Neural crest cell (in vitro differentiated cells): ENCODE measurements at regions not wholly inside any gene's neighbourhood (a gene's known extent, or its start where the extent isn't known, plus 50 kb on each side); places are given as distances from the start of the nearest gene placed in this dataset.

Experiments used
- DNase-seq: peaks from one replicate; pipeline ENCODE4 v3.0.0; 2021; ENCODE audit warnings: low read depth, mixed read lengths, low spot score
- H3K27ac Mint-ChIP-seq: one replicate; pipeline ENCODE4 v1.8.0; 2021; ENCODE audit warnings: mild to moderate bottlenecking, mixed read lengths; ENCODE audit not compliant: unreplicated experiment
- H3K27me3 Mint-ChIP-seq: 2 replicates; pipeline ENCODE4 v1.8.0; 2021; ENCODE audit warnings: low read depth, mild to moderate bottlenecking, mixed read lengths
- H3K36me3 Mint-ChIP-seq: 2 replicates; pipeline ENCODE4 v1.8.0; 2021; ENCODE audit warnings: low read depth, mild to moderate bottlenecking, mixed read lengths
- H3K4me1 Mint-ChIP-seq: 2 replicates; pipeline ENCODE4 v1.8.0; 2021; ENCODE audit warnings: mixed read lengths
- H3K4me3 Mint-ChIP-seq: one replicate; pipeline ENCODE4 v1.8.0; 2021; ENCODE audit warnings: mild to moderate bottlenecking, mixed read lengths
- H3K9me3 Mint-ChIP-seq: 2 replicates; pipeline ENCODE4 v1.8.0; 2021; ENCODE audit warnings: mixed read lengths
- TF ChIP-seq, protein P1 (sequence below): fragments of 200-600 bp; sonication (generic); conservative IDR thresholded peaks from 2 replicates; pipeline ENCODE4 v1.5.0; 2021; ENCODE audit warnings: antibody characterized with exemption, mild to moderate bottlenecking

DNA sequence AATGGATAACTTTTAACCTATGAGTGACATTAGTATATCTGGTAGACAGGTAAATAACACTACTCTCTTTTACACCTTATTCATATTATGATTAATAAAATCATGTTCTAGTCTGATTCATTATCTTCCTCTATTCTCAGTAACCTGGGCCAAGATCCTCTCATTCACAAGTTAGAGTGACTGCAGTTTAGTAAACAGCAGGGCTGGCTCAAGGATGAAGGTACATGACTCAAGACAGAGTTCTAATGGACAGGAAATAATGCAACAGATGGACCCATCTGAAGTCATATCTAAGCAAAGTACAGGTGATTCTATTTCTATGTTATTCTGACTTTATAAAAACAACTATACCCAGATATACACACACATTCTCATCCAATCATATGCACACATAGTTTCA, 582.5 kb upstream of the CDH18 start:
- no peaks in the 10 kb centered on the region for H3K36me3 Mint-ChIP-seq
- no peak overlapping the region for H3K27ac Mint-ChIP-seq
- no peak for DNase-seq
- TF ChIP-seq, protein P1, sequence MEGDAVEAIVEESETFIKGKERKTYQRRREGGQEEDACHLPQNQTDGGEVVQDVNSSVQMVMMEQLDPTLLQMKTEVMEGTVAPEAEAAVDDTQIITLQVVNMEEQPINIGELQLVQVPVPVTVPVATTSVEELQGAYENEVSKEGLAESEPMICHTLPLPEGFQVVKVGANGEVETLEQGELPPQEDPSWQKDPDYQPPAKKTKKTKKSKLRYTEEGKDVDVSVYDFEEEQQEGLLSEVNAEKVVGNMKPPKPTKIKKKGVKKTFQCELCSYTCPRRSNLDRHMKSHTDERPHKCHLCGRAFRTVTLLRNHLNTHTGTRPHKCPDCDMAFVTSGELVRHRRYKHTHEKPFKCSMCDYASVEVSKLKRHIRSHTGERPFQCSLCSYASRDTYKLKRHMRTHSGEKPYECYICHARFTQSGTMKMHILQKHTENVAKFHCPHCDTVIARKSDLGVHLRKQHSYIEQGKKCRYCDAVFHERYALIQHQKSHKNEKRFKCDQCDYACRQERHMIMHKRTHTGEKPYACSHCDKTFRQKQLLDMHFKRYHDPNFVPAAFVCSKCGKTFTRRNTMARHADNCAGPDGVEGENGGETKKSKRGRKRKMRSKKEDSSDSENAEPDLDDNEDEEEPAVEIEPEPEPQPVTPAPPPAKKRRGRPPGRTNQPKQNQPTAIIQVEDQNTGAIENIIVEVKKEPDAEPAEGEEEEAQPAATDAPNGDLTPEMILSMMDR: no peak
- H3K4me3 Mint-ChIP-seq: no peak overlapping the region
- H3K4me1 Mint-ChIP-seq: peaks cover 15% of the 10 kb centered on the region
- peaks cover 2% of the 10 kb centered on the region for H3K9me3 Mint-ChIP-seq
- H3K27me3 Mint-ChIP-seq: no peaks in the 10 kb centered on the region

DNA sequence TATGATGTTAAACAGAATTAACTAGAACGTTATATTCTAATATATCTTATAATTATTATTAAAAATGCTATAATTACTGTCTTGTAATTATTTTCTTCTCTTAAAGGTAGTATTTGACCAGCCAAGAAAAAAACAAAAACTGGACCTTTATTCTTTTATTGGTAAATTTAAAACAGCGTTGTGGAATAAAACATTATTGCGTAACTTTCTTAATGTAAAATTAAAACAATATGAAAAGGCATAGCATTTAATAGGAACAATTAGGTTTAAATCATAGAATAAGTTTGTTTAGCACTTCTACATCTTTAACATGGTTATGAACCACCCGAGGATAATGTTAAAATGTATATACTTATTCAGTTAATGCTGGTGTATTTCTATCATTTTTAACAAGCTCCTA, 574.5 kb upstream of the CDH18 start:
- H3K27me3 Mint-ChIP-seq: no peaks in the 10 kb centered on the region
- TF ChIP-seq, protein P1: no peak
- no peak overlapping the region for H3K4me3 Mint-ChIP-seq
- peaks cover 2% of the 10 kb centered on the region for H3K9me3 Mint-ChIP-seq
- no peaks in the 10 kb centered on the region for H3K4me1 Mint-ChIP-seq
- no peak for DNase-seq
- no peaks in the 10 kb centered on the region for H3K36me3 Mint-ChIP-seq
- H3K27ac Mint-ChIP-seq: no peak overlapping the region

DNA sequence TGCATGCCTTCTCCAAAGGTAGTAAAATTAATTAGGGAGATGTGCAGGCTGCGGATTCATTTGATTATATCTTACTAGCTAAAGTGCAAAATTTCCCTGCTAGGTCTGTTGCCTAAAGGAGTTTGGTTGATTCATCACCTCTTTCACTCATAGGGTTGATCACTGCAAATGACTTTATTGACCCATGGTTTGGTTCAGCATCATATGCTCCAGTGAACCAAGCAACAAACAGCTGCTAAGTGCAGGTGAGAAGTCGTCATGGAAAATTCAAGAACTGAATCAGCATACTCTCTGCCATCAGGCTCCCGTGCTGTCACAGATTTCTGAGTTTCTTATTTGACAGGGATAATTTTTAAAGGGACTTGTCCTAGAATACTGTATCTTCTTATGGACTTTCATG, 571.8 kb upstream of the CDH18 start:
- Mint-ChIP-seq H3K4me1 (peaks cover 9% of the 10 kb centered on the region), H3K27me3 (no peaks in the 10 kb centered on the region), H3K36me3 (no peaks in the 10 kb centered on the region), H3K9me3 (no peaks in the 10 kb centered on the region), H3K4me3 (no peak overlapping the region), H3K27ac (no peak overlapping the region)
- TF ChIP-seq, protein P1: no peak
- DNase-seq: no peak

DNA sequence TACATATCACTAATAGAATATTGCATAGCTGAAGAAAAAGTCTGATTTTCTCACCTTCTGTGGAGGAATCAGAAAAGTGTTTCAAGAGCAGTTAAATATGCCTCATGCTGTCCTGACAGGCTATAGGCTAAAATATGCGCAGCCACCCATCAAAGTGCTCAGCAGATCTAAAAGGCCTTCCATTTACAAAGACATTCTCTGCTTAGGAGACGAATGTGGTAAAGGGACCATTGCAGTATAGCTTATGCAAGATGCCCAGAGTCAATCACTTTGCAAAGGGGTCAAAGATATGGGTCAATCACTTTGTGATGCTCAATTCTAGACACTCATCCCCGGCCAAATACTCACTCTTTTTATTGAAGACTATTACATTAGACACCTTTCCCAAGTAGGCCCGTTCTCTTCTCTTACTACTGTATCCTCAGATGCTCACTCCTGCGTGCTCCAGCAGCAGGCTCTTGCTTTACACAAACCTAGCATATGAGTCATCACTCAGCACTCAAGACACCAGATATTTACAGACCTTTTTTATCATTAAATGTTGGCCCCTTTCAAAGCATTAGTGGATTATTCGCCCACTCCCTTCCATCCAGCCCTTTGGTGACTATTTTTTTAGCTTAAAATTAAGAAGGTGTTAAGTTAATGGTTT, 568.2 kb upstream of the CDH18 start:
- Mint-ChIP-seq H3K36me3 (no peaks in the 10 kb centered on the region), H3K4me1 (peaks cover 9% of the 10 kb centered on the region), H3K27ac (no peak overlapping the region), H3K9me3 (no peaks in the 10 kb centered on the region), H3K27me3 (no peaks in the 10 kb centered on the region), H3K4me3 (no peak overlapping the region)
- DNase-seq: no peak
- TF ChIP-seq, protein P1: no peak

DNA sequence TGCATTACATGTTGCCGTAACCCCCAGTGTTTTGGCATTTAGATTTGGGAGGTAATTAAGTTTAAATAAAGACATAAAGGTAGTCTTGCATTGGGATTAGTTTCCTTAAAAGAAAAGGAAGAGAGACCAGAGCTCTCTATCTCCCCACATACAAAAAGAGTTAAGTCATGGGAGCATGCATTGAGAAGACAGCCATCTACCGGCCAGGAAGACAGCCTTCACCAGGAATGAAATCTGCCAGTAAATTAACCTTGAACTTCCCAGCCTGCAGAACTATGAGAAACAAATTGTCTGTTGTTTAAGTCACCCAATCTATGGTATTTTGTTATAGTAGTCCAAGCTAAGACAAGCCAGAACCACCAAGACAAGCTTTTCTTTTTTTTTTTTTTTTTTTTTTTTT, 567.0 kb upstream of the CDH18 start:
- Mint-ChIP-seq H3K4me1 (peaks cover 9% of the 10 kb centered on the region), H3K9me3 (no peaks in the 10 kb centered on the region), H3K36me3 (no peaks in the 10 kb centered on the region), H3K27me3 (no peaks in the 10 kb centered on the region), H3K4me3 (no peak overlapping the region), H3K27ac (no peak overlapping the region)
- TF ChIP-seq, protein P1: no peak
- DNase-seq: no peak
